ENCODE measurements at regions not wholly inside any gene's neighbourhood (a gene's known extent, or its start where the extent isn't known, plus 50 kb on each side); places are given as distances from the start of the nearest gene placed in this dataset.

- no peak for DNase-seq
Measured at GRCh38 chr2:118696786-118697465, 150.5 kb downstream of the EN1 start.

GRCh38 chr2:118693287-118693822 is 154.1 kb downstream of the EN1 start:
- DNase-seq, result no peak

GRCh38 chr2:118689874-118690273 is 157.6 kb downstream of the EN1 start:
- DNase-seq, result no peak

GRCh38 chr2:118689456-118689855 is 158.0 kb downstream of the EN1 start:
- no peak for DNase-seq

GRCh38 chr2:118689033-118689432 is 158.4 kb downstream of the EN1 start:
- no peak for DNase-seq

- DNase-seq, result no peak
Measured at GRCh38 chr2:118687698-118688097, 159.8 kb downstream of the EN1 start.

- no peak for DNase-seq
Measured at GRCh38 chr2:118687192-118687591, 160.3 kb downstream of the EN1 start.

GRCh38 chr2:118686346-118686745 is 161.1 kb downstream of the EN1 start:
- DNase-seq, result no peak

GRCh38 chr2:118683460-118683859 is 164.0 kb downstream of the EN1 start:
- no peak for DNase-seq

GRCh38 chr2:118678985-118679384 is 168.5 kb downstream of the EN1 start:
- DNase-seq, result no peak

GRCh38 chr2:118677546-118677945 is 169.9 kb downstream of the EN1 start:
- DNase-seq, result no peak

- no peak for DNase-seq
Measured at GRCh38 chr2:118675531-118675930, 171.9 kb downstream of the EN1 start.

- no peak for DNase-seq
Measured at GRCh38 chr2:118672571-118673158, 174.8 kb downstream of the EN1 start.

- DNase-seq, result no peak
Measured at GRCh38 chr2:118671701-118672454, 175.6 kb downstream of the EN1 start.

GRCh38 chr2:118670838-118671237 is 176.6 kb downstream of the EN1 start:
- no peak for DNase-seq

GRCh38 chr2:118670276-118670675 is 177.2 kb downstream of the EN1 start:
- no peak for DNase-seq

- no peak for DNase-seq
Measured at GRCh38 chr2:118669654-118670053, 177.8 kb downstream of the EN1 start.

GRCh38 chr2:118668431-118669424 is 178.7 kb downstream of the EN1 start:
- DNase-seq, result no peak

GRCh38 chr2:118667964-118668363 is 179.5 kb downstream of the EN1 start:
- no peak for DNase-seq

- no peak for DNase-seq
Measured at GRCh38 chr2:118667348-118667747, 180.1 kb downstream of the EN1 start.

GRCh38 chr2:118665784-118666529 is 181.5 kb downstream of the EN1 start:
- no peak for DNase-seq

GRCh38 chr2:118661179-118661578 is 186.3 kb downstream of the EN1 start:
- DNase-seq, result no peak

Data from DMS79 (cell line).